ENCODE measurements at regions not wholly inside any gene's neighbourhood (a gene's known extent, or its start where the extent isn't known, plus 50 kb on each side); places are given as distances from the start of the nearest gene placed in this dataset.
"Not testable (repeated sequence)": the region's sequence is repeated elsewhere in the genome, so short reads cannot be mapped to it uniquely, and the experiment has no call there.

DNA sequence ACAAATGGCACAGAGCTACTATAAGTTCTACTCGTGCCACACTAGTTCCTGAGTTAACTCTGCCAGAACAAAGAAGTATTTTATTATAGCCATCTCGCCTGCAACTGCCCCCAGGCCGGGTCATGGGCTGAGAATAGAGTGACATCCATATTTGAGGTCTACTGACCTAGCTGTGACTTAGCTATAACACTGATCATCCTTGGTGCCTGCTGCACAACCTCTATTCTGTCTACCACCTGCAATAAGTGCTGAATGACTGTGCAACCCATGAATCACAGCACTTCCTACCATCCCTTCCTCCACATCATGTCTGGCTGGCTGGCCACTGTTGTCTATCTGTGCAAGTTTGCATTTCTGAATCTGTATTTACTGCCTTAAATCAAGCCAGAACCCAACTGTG, 506.5 kb upstream of the TBL1XR1 start:
- Histone ChIP-seq H3K27me3 (ENCODE audit: low read depth, low read length) (no peaks in the 10 kb centered on the region), H3K4me1 (ENCODE audit: control insufficient read depth in 1 of 2, insufficient read depth in 2 of 2, low read length in 2 of 2) (no peaks in the 10 kb centered on the region), H3K36me3 (ENCODE audit: control insufficient read depth in 1 of 2, insufficient read depth in 2 of 2, low read length in 2 of 2) (no peaks in the 10 kb centered on the region), H3K9me3 (ENCODE audit: control insufficient read depth in 1 of 2, low read length in 2 of 2) (no peaks in the 10 kb centered on the region), H3K4me3 (ENCODE audit: low read depth in 1 of 2, low read length in 2 of 2) (no peak overlapping the region), H3K27ac (ENCODE audit: low read length) (no peak overlapping the region)

DNA sequence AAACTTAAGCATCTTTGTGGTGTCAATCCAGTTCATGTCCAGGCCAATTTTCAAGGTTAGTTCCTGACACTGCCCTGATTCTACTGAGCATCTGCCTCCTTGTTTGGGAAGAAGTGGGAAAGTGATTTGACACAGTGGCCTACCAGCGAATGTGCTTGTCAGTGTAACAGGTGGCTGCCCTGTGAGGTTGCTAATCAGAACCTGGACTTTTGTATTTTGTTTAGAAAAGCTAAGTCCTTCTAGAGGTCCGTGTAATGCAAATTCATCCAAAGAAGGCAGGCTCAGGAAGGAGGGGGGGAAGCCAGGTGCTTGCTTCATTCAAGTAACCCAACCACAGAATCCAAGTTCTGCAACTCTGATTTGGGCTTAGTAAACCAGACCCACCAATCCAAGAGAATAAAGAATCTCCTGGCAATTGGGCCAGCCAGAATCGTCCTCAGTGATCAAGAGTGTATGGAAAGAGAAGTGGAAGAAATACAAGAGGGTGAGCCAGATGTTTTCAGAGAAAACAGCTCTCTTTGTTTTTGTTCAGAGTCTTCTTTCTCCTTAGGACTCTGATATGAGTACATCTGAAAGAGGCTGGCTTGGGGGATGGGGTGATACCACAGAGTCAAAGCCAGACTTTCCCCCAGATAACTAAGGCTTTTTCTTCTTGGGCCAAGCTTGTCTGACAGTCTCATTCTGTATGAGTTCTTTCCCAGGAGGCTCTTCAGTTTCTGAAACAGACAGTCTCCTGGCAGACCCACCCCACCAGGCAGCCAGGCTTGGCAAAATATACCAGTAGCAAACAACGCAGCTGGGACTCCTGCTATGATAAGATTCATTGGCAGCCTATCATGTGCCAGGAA, 508.9 kb upstream of the TBL1XR1 start:
- no peaks in the 10 kb centered on the region for H3K4me1 ChIP-seq (ENCODE audit: control insufficient read depth in 1 of 2, insufficient read depth in 2 of 2, low read length in 2 of 2)
- no peaks in the 10 kb centered on the region for H3K27me3 ChIP-seq (ENCODE audit: low read depth, low read length)
- no peaks in the 10 kb centered on the region for H3K9me3 ChIP-seq (ENCODE audit: control insufficient read depth in 1 of 2, low read length in 2 of 2)
- no peaks in the 10 kb centered on the region for H3K36me3 ChIP-seq (ENCODE audit: control insufficient read depth in 1 of 2, insufficient read depth in 2 of 2, low read length in 2 of 2)
- H3K27ac ChIP-seq (ENCODE audit: low read length) = no peak overlapping the region
- no peak overlapping the region for H3K4me3 ChIP-seq (ENCODE audit: low read depth in 1 of 2, low read length in 2 of 2)

GRCh38 chr3:177709470-177709869, 512.2 kb upstream of the TBL1XR1 start:
- not testable (repeated sequence) for H3K27ac ChIP-seq (ENCODE audit: low read length); H3K9me3 ChIP-seq (ENCODE audit: control insufficient read depth in 1 of 2, low read length in 2 of 2); H3K36me3 ChIP-seq (ENCODE audit: control insufficient read depth in 1 of 2, insufficient read depth in 2 of 2, low read length in 2 of 2); H3K27me3 ChIP-seq (ENCODE audit: low read depth, low read length); H3K4me1 ChIP-seq (ENCODE audit: control insufficient read depth in 1 of 2, insufficient read depth in 2 of 2, low read length in 2 of 2); H3K4me3 ChIP-seq (ENCODE audit: low read depth in 1 of 2, low read length in 2 of 2)

DNA sequence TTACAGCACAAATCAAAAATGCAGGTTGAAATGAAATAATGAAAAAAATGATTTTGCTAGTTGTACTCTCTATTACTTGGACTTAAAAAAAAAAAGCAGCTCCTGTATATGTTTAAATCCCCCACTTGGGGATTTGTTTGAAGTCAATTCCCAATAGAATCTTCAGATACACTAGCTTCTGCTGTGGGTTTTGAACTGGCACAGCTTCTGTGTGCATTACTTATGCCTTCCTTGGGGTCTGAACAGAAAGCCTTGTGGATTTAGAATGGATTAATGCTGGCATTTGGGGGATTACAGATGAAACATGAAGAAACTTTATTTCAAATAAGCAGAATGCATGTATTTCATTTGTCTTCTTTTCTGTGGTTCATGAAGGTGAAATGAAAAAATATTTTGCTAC, 513.2 kb upstream of the TBL1XR1 start:
- H3K36me3 ChIP-seq (ENCODE audit: control insufficient read depth in 1 of 2, insufficient read depth in 2 of 2, low read length in 2 of 2) = no peaks in the 10 kb centered on the region
- no peak overlapping the region for H3K4me3 ChIP-seq (ENCODE audit: low read depth in 1 of 2, low read length in 2 of 2)
- no peak overlapping the region for H3K27ac ChIP-seq (ENCODE audit: low read length)
- H3K4me1 ChIP-seq (ENCODE audit: control insufficient read depth in 1 of 2, insufficient read depth in 2 of 2, low read length in 2 of 2) = peaks cover 0 to 14% of the 10 kb centered on the region in 2 donors
- H3K9me3 ChIP-seq (ENCODE audit: control insufficient read depth in 1 of 2, low read length in 2 of 2) = no peaks in the 10 kb centered on the region
- no peaks in the 10 kb centered on the region for H3K27me3 ChIP-seq (ENCODE audit: low read depth, low read length)

DNA sequence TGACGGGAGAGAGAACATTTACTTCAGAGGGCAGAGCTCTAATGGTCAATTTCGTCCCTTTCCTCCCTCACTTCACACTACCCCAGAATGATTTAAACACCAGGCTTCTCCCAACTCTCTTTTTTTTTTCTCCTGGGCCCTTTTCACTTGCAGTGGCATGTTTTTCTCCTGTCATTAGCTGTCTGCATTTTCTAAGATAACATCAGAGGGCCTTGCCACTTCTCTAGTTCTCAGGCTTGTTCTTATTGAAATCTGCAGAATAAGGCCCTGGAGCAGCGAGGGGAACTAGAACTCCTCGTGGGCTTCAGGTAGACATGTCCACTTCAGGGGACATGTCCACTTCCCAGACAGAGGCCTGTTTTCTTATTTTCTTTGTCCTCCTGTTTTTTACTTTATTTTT, 514.4 kb upstream of the TBL1XR1 start:
- H3K4me3 ChIP-seq (ENCODE audit: low read depth in 1 of 2, low read length in 2 of 2) = no peak overlapping the region
- no peaks in the 10 kb centered on the region for H3K36me3 ChIP-seq (ENCODE audit: control insufficient read depth in 1 of 2, insufficient read depth in 2 of 2, low read length in 2 of 2)
- no peaks in the 10 kb centered on the region for H3K9me3 ChIP-seq (ENCODE audit: control insufficient read depth in 1 of 2, low read length in 2 of 2)
- no peaks in the 10 kb centered on the region for H3K27me3 ChIP-seq (ENCODE audit: low read depth, low read length)
- peaks cover 0 to 14% of the 10 kb centered on the region in 2 donors for H3K4me1 ChIP-seq (ENCODE audit: control insufficient read depth in 1 of 2, insufficient read depth in 2 of 2, low read length in 2 of 2)
- no peak overlapping the region for H3K27ac ChIP-seq (ENCODE audit: low read length)

DNA sequence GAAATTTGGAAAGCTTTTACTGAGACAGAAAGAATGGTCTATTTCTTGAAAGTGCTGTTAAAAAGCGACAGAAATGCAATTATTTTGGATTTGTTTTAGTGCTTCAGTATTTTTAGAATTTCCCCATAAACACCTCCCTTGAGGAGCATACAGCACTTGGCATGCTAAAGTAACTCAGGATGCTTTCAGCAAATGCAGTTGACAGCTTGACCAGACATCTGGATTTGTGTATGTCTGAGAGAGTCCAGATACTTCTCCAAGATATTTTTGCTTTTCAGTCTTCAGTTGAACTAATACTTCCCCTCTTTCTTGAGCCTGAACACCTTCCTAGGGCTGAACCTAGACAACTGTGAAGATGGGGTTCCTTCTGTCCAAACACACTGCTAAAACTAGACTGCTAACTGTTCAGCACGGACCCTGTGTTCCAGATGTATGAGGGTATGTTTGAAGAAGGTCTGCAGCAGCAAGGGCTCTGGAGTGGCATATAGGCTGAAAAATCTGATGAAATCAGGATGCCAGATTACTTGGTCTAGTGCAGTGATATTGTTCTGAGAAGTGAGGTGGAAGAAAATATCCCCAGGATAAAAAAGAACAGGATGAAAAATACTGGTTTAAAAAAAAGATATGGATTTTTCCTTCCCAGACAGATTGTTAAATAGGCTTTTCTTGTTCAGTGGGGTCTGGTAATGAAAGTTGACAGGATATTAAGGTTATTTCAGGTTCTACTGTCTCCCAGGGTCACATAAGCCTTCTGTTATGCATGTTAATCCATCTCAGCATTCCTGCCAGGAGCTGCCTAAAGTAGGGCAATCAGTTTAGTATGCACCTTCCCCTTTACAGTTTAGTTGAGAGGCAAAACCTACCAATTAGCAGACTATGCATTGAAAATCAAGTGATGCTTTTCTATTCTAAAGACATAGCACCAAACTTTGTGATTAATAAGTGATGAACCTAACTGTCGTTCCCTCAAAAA, 516.9 kb upstream of the TBL1XR1 start:
- Histone ChIP-seq H3K9me3 (ENCODE audit: control insufficient read depth in 1 of 2, low read length in 2 of 2) (no peaks in the 10 kb centered on the region), H3K27ac (ENCODE audit: low read length) (no peak overlapping the region), H3K4me1 (ENCODE audit: control insufficient read depth in 1 of 2, insufficient read depth in 2 of 2, low read length in 2 of 2) (peaks cover 0 to 14% of the 10 kb centered on the region in 2 donors), H3K4me3 (ENCODE audit: low read depth in 1 of 2, low read length in 2 of 2) (no peak overlapping the region), H3K27me3 (ENCODE audit: low read depth, low read length) (no peaks in the 10 kb centered on the region), H3K36me3 (ENCODE audit: control insufficient read depth in 1 of 2, insufficient read depth in 2 of 2, low read length in 2 of 2) (no peaks in the 10 kb centered on the region)

DNA sequence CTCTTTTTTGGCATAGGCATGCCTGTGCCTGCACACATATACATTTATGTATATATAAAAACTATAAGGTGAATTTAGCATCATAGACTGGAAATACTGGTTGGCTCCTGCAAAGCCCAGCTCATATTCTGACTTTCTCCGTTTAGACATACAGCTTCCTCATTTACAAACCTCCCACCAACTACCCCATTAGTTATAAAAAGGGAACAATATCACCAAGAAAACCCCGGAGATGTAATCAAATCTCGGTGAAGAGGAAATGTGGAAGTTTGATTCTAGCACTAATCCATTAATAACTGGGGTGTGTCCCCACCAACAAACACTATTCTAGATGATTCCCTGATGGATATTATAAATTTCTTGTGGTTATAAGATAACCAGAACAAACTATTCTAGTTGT, 517.7 kb upstream of the TBL1XR1 start:
- Histone ChIP-seq H3K4me1 (ENCODE audit: control insufficient read depth in 1 of 2, insufficient read depth in 2 of 2, low read length in 2 of 2) (peaks cover 0 to 14% of the 10 kb centered on the region in 2 donors), H3K4me3 (ENCODE audit: low read depth in 1 of 2, low read length in 2 of 2) (no peak overlapping the region), H3K36me3 (ENCODE audit: control insufficient read depth in 1 of 2, insufficient read depth in 2 of 2, low read length in 2 of 2) (no peaks in the 10 kb centered on the region), H3K27ac (ENCODE audit: low read length) (no peak overlapping the region), H3K9me3 (ENCODE audit: control insufficient read depth in 1 of 2, low read length in 2 of 2) (no peaks in the 10 kb centered on the region), H3K27me3 (ENCODE audit: low read depth, low read length) (no peaks in the 10 kb centered on the region)

- H3K4me3 ChIP-seq (ENCODE audit: low read depth in 1 of 2, low read length in 2 of 2) = no peak overlapping the region
- H3K36me3 ChIP-seq (ENCODE audit: control insufficient read depth in 1 of 2, insufficient read depth in 2 of 2, low read length in 2 of 2) = no peaks in the 10 kb centered on the region
- H3K27me3 ChIP-seq (ENCODE audit: low read depth, low read length) = no peaks in the 10 kb centered on the region
- no peaks in the 10 kb centered on the region for H3K9me3 ChIP-seq (ENCODE audit: control insufficient read depth in 1 of 2, low read length in 2 of 2)
- peaks cover 0 to 14% of the 10 kb centered on the region in 2 donors for H3K4me1 ChIP-seq (ENCODE audit: control insufficient read depth in 1 of 2, insufficient read depth in 2 of 2, low read length in 2 of 2)
- no peak overlapping the region for H3K27ac ChIP-seq (ENCODE audit: low read length)
Measured at GRCh38 chr3:177715980-177716379, 518.7 kb upstream of the TBL1XR1 start.

DNA sequence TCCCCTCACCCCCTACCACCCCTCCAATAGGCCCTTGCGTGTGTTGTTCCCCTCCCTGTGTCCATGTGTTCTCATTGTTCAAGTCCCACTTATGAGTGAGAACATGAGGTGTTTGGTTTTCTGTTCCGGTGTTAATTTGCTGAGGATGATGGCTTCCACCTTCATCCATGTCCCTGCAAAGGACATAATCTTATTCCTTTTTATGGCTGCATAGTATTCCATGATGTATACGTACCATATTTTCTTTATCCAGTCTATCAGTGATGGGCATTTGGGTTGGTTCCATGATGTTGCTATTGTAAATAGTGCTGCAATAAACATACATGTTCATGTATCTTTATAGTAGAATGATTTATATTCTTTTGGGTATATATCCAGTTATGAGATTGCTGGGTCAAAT, 523.6 kb upstream of the TBL1XR1 start:
- H3K9me3 ChIP-seq (ENCODE audit: control insufficient read depth in 1 of 2, low read length in 2 of 2); H3K27ac ChIP-seq (ENCODE audit: low read length); H3K4me3 ChIP-seq (ENCODE audit: low read depth in 1 of 2, low read length in 2 of 2); H3K36me3 ChIP-seq (ENCODE audit: control insufficient read depth in 1 of 2, insufficient read depth in 2 of 2, low read length in 2 of 2); H3K27me3 ChIP-seq (ENCODE audit: low read depth, low read length): not testable (repeated sequence)
- peaks cover 15 to 29% of the 10 kb centered on the region in 2 donors for H3K4me1 ChIP-seq (ENCODE audit: control insufficient read depth in 1 of 2, insufficient read depth in 2 of 2, low read length in 2 of 2)

DNA sequence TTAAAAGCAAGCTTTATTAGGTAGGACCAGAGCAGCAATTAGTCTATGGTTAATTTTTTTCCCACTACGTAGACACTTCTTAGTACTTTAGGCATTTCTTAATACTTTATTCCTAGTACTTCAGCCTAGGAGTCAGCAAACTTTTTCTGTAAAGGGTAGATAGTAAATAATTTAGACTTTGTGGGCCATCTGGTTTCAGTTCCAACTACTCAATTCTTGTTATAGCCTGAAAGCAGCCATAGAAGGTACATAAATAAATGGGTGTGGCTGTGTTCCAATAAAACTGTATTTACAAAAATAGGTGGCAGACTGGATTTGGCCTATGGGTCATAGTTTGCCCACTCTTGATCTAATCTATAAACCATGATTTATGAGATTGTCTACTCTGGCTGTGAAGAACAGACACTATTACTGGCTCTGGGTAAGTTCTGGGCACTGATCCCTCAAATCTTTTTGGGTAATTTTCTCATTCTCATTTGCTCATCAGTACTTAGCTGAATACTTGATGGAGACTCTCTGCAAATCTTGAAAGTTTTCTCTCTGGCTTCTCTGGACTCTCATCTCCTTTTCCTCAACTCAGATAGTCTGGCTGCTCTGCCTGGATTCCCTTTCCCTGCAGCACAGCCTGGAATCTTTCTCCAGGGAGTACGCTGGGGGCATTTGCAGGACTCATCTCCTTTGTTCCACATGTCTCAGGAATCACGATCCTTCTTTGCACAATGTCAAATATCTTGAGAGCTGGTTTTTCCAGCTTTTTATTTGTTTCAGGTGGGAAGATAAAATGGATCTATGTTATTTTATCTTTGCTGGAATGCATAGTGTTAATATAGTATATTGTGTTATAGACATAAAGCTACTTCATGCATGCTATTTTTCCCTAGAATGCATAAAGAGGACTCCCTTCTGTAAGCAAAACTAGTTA, 524.8 kb upstream of the TBL1XR1 start:
- no peak overlapping the region for H3K27ac ChIP-seq (ENCODE audit: low read length)
- no peaks in the 10 kb centered on the region for H3K9me3 ChIP-seq (ENCODE audit: control insufficient read depth in 1 of 2, low read length in 2 of 2)
- H3K4me3 ChIP-seq (ENCODE audit: low read depth in 1 of 2, low read length in 2 of 2) = no peak overlapping the region
- no peaks in the 10 kb centered on the region for H3K36me3 ChIP-seq (ENCODE audit: control insufficient read depth in 1 of 2, insufficient read depth in 2 of 2, low read length in 2 of 2)
- peaks cover 15 to 29% of the 10 kb centered on the region in 2 donors for H3K4me1 ChIP-seq (ENCODE audit: control insufficient read depth in 1 of 2, insufficient read depth in 2 of 2, low read length in 2 of 2)
- H3K27me3 ChIP-seq (ENCODE audit: low read depth, low read length) = no peaks in the 10 kb centered on the region

Measured in muscle layer of duodenum (tissue), 2 donors.